ENCODE measurements at regions not wholly inside any gene's neighbourhood (a gene's known extent, or its start where the extent isn't known, plus 50 kb on each side); places are given as distances from the start of the nearest gene placed in this dataset.
"Not testable (repeated sequence)": the region's sequence is repeated elsewhere in the genome, so short reads cannot be mapped to it uniquely, and the experiment has no call there.

DNA sequence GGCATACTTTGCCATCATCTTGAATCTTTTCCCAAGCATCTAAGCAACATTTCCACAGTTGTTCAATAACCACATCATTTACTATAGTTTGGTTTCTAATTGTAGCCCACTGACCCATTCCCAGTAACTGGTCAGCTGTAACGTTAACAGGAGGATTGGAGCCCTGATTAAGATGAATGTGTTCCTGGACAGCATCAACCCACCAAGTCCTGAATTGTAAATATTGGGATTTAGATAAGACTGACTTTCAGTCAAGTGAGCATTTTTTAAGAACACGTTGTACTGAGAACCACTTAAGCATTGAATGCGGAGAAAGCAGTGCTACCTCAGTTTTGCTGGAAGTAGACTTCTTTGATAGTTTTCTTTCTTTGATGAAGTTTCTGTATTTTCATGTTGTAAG lies 53.3 kb upstream of the ARL4D start:
- H3K4me1 ChIP-seq (ENCODE audit: low read depth, poor library complexity, severe bottlenecking); H3K79me2 ChIP-seq (ENCODE audit: insufficient read depth, low read depth); H3K4me3 ChIP-seq (IDR thresholded peaks at IDR 0.05; ENCODE audit: insufficient read depth, low read depth, low read length); H4K20me1 ChIP-seq (ENCODE audit: insufficient read depth); H3K27ac ChIP-seq; H3K9ac ChIP-seq; H3K4me2 ChIP-seq; H3K27me3 ChIP-seq (ENCODE audit: insufficient read depth, low read depth); H2AFZ ChIP-seq (ENCODE audit: low read depth); H3K36me3 ChIP-seq (ENCODE audit: insufficient read depth): not testable (repeated sequence)

DNA sequence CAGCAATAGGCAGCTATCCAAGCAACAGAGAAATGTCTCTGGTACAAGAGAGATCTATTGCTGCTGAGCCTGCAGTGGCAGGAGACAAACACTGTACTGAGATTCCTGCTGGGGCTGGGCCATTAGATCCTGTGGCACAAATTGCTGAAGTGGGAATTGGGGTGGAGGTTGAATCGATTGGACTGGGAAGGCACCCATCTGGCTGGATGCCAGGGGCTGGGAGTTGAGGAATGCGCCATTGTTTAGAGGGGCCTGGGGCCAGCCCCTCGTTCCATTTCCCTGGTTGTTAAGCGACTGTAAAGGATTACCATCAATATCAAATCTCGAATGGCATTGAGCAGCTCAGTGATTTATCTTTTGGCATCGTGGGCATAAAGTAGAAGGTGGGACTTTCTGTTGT lies 54.1 kb upstream of the ARL4D start:
- TF ChIP-seq, protein P1, sequence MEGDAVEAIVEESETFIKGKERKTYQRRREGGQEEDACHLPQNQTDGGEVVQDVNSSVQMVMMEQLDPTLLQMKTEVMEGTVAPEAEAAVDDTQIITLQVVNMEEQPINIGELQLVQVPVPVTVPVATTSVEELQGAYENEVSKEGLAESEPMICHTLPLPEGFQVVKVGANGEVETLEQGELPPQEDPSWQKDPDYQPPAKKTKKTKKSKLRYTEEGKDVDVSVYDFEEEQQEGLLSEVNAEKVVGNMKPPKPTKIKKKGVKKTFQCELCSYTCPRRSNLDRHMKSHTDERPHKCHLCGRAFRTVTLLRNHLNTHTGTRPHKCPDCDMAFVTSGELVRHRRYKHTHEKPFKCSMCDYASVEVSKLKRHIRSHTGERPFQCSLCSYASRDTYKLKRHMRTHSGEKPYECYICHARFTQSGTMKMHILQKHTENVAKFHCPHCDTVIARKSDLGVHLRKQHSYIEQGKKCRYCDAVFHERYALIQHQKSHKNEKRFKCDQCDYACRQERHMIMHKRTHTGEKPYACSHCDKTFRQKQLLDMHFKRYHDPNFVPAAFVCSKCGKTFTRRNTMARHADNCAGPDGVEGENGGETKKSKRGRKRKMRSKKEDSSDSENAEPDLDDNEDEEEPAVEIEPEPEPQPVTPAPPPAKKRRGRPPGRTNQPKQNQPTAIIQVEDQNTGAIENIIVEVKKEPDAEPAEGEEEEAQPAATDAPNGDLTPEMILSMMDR (conservative IDR thresholded peaks at IDR 0.05; ENCODE audit: low read depth, low read length), result no peak
- H3K4me1 ChIP-seq (ENCODE audit: low read depth, poor library complexity, severe bottlenecking), result no peaks in the 10 kb centered on the region

DNA sequence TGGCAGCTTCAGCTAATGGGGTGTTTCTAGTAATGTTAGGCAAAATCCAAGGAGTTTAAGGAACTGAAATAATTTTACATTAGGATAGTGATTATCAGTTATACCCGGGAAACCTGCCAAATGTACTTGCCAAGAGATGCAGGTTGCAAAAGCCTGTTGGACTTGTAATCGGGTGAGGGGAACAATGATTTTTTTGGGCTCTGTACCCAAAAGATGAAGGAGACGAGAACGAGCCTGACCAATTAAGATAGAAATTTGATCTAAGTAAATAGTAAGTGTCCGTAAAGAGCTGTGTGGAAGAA lies 56.3 kb upstream of the ARL4D start:
- no peaks in the 10 kb centered on the region for H3K36me3 ChIP-seq (ENCODE audit: insufficient read depth)
- no peak overlapping the region for H2AFZ ChIP-seq (ENCODE audit: low read depth)
- H3K9ac ChIP-seq, result no peak overlapping the region
- no peaks in the 10 kb centered on the region for H3K4me1 ChIP-seq (ENCODE audit: low read depth, poor library complexity, severe bottlenecking)
- no peak overlapping the region for H3K27ac ChIP-seq
- H3K27me3 ChIP-seq (ENCODE audit: insufficient read depth, low read depth), result no peaks in the 10 kb centered on the region
- TF ChIP-seq, protein P1 (conservative IDR thresholded peaks at IDR 0.05; ENCODE audit: low read depth, low read length), result no peak
- H3K79me2 ChIP-seq (ENCODE audit: insufficient read depth, low read depth), result no peaks in the 10 kb centered on the region
- no peak overlapping the region for H3K4me2 ChIP-seq
- H3K4me3 ChIP-seq (IDR thresholded peaks at IDR 0.05; ENCODE audit: insufficient read depth, low read depth, low read length), result no peak overlapping the region
- no peaks in the 10 kb centered on the region for H4K20me1 ChIP-seq (ENCODE audit: insufficient read depth)

More for the DNA sequence above, 54.1 kb upstream of the ARL4D start:
- Histone ChIP-seq H4K20me1 (ENCODE audit: insufficient read depth) (no peaks in the 10 kb centered on the region), H3K4me2 (no peak overlapping the region), H3K9ac (no peak overlapping the region), H3K36me3 (ENCODE audit: insufficient read depth) (no peaks in the 10 kb centered on the region), H3K27ac (no peak overlapping the region), H3K79me2 (ENCODE audit: insufficient read depth, low read depth) (no peaks in the 10 kb centered on the region), H3K27me3 (ENCODE audit: insufficient read depth, low read depth) (no peaks in the 10 kb centered on the region), H3K4me3 (IDR thresholded peaks at IDR 0.05; ENCODE audit: insufficient read depth, low read depth, low read length) (no peak overlapping the region), H2AFZ (ENCODE audit: low read depth) (no peak overlapping the region)

DNA sequence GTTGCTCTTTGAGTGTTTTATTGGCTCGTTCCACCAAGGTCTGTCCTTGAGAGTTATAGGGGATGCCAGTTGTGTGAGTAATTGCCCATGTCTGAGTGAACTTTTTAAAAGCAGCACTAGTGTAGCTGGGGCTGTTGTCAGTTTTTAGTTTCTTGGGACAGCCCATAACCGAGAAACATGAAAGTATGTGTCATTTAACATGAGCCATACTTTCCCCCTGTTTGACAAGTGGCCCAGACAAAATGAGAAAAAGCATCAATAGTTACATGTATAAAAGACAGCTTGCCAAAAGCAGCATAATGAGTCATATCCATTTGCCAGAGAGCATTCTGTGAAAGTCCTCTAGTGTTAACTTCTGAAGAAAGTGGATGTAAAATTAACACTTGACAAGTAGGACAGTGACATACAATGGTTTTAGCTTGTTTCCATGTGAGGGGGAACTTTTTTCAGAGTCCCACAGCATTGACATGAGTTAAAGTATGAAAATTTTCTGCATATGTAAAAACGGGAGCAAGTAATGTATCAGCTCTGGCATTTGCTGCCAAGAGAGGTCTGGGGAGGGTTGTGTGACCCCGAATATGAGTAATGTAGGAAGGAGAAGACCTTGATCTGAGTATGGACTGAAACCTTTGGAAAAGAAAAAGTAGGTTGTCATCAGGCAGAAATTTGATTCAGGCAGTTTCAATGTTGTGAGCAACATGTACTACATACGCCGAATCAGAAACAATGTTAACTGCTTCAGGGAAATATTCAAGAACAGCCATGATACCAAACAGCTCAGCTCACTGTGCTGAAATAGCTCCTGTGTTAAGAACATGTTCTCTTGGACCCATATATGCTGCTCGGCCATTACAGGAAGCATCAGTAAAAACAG lies 56.8 kb upstream of the ARL4D start:
- Histone ChIP-seq H3K4me2 (no peak overlapping the region), H3K27ac (no peak overlapping the region), H3K79me2 (ENCODE audit: insufficient read depth, low read depth) (no peaks in the 10 kb centered on the region)

More for the DNA sequence above, 56.8 kb upstream of the ARL4D start:
- Histone ChIP-seq H3K4me1 (ENCODE audit: low read depth, poor library complexity, severe bottlenecking) (no peaks in the 10 kb centered on the region), H2AFZ (ENCODE audit: low read depth) (no peak overlapping the region), H3K27me3 (ENCODE audit: insufficient read depth, low read depth) (no peaks in the 10 kb centered on the region), H4K20me1 (ENCODE audit: insufficient read depth) (no peaks in the 10 kb centered on the region), H3K36me3 (ENCODE audit: insufficient read depth) (no peaks in the 10 kb centered on the region), H3K4me3 (IDR thresholded peaks at IDR 0.05; ENCODE audit: insufficient read depth, low read depth, low read length) (no peak overlapping the region), H3K9ac (no peak overlapping the region)
- TF ChIP-seq, protein P1 (conservative IDR thresholded peaks at IDR 0.05; ENCODE audit: low read depth, low read length), result no peak
